GM12875 (cell line): ENCODE measurements at regions not wholly inside any gene's neighbourhood (a gene's known extent, or its start where the extent isn't known, plus 50 kb on each side); places are given as distances from the start of the nearest gene placed in this dataset.
"Not testable (repeated sequence)": the region's sequence is repeated elsewhere in the genome, so short reads cannot be mapped to it uniquely, and the experiment has no call there.

Experiments
- H3K4me3 ChIP-seq: one replicate; pipeline ENCODE4 v1.5.1; 2011; ENCODE audit warnings: low read depth, low read length, control low read depth
- TF ChIP-seq, protein P1 (sequence below): IDR thresholded peaks from 2 replicates; pipeline ENCODE4 v1.5.1; 2011; ENCODE audit warnings: low read depth, mild to moderate bottlenecking, control low read depth, inconsistent platforms, low read length, moderate library complexity, borderline replicate concordance; ENCODE audit not compliant: insufficient read depth

DNA sequence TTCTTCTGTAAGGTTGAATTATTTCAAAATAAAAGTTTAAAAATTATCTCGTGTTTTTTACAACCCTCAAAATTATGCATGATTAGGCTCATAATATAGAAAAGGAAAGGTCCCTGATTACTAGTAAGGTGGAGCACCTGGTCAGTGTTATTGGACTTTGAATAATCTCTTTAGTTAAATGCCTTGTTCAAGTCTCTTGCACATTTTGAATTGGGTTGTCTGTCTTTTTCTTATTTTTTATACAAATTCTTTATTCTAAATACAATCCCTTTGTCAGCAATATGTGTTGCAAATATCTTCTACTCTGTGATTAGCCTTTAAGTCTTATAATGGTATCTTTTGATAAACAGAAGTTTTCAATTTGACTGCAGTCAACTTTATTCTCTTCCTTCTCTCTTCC, 100.7 kb upstream of the TNFSF4 start:
- TF ChIP-seq, protein P1, sequence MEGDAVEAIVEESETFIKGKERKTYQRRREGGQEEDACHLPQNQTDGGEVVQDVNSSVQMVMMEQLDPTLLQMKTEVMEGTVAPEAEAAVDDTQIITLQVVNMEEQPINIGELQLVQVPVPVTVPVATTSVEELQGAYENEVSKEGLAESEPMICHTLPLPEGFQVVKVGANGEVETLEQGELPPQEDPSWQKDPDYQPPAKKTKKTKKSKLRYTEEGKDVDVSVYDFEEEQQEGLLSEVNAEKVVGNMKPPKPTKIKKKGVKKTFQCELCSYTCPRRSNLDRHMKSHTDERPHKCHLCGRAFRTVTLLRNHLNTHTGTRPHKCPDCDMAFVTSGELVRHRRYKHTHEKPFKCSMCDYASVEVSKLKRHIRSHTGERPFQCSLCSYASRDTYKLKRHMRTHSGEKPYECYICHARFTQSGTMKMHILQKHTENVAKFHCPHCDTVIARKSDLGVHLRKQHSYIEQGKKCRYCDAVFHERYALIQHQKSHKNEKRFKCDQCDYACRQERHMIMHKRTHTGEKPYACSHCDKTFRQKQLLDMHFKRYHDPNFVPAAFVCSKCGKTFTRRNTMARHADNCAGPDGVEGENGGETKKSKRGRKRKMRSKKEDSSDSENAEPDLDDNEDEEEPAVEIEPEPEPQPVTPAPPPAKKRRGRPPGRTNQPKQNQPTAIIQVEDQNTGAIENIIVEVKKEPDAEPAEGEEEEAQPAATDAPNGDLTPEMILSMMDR = no peak
- no peak overlapping the region for H3K4me3 ChIP-seq

DNA sequence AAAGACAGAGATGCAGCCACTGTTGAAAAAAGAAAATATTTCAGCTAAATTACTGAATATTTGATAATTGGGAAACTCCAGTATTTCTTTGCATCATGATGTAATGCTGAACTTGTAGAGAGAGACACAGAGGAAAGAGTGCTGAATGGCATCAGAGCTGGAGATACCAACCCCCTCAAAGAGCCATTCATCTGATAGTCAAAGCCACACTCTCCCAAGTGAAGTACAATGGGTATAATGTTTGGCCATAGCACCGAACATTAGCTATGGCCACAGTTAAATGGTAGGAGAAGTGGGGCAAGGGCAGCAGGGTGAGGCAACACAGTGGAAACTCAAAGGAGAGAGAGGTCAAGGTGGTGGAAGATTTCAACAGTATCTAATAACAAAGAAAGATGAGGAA, 107.5 kb upstream of the TNFSF4 start:
- TF ChIP-seq, protein P1 = no peak
- no peak overlapping the region for H3K4me3 ChIP-seq

DNA sequence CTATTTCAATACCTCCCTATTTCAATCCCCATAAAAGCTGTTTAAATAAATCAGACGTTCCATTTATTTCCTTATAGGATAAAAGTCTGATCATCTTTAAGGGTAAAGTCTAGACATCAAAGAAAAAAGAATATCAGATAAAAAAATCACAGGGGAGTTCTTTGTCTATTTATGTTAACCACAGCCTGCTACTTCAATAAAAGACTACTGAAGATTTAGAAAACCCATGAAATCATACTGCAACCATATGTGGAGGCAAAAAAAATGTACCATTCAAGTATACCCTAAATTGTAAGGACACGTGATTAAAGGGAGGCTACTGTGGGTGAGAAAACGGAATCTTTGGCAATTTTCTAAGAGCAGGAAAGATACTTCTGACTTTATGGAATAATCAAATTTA, 108.2 kb upstream of the TNFSF4 start:
- no peak overlapping the region for H3K4me3 ChIP-seq
- TF ChIP-seq, protein P1 = no peak

DNA sequence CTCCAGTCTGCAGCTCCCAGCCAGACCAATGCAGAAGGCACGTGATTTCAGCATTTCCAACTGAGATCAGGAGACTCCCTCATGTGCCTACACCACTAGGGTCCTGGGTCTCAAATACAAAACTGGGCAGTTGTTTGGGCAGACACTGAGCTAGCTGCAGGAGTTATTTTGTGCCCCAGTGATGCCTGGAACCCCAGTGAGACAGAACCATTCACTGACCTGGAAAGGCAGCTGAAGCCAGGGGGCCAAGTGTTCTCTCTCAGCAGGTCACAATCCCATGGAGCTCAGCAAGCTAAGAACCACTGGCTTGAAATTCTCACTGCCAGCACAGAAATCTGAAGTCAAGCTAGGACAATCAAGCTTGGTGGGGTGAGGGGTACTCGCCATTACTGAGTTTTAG, 111.7 kb upstream of the TNFSF4 start:
- TF ChIP-seq, protein P1 = no peak
- no peak overlapping the region for H3K4me3 ChIP-seq

DNA sequence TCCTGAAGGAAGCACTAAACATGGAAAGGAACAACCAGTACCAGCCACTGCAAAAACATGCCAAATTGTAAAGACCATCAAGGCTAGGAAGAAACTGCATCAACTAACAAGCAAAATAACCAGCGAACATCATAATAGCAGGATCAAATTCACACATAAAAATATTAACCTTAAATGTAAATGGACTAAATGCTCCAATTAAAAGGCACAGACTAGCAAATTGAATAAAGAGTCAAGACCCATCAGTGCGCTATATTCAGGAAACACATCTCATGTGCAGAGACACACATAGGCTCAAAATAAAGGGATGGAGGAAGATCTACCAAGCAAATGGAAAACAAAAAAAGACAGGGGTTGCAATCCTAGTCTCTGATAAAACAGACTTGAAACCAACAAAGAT, 117.2 kb upstream of the TNFSF4 start:
- H3K4me3 ChIP-seq = not testable (repeated sequence)

DNA sequence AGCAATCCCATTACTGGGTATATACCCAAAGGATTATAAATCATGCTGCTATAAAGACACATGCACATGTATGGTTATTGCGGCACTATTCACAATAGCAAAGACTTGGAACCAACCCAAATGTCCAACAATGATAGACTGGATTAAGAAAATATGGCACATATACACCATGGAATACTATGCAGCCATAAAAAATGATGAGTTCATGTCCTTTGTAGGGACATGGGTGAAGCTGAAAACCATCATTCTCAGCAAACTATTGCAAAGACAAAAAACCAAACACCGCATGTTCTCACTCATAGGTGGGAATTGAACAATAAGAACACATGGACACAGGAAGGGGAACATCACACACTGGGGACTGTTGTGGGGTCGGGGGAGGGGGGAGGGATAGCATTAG, 120.9 kb upstream of the TNFSF4 start:
- not testable (repeated sequence) for H3K4me3 ChIP-seq

DNA sequence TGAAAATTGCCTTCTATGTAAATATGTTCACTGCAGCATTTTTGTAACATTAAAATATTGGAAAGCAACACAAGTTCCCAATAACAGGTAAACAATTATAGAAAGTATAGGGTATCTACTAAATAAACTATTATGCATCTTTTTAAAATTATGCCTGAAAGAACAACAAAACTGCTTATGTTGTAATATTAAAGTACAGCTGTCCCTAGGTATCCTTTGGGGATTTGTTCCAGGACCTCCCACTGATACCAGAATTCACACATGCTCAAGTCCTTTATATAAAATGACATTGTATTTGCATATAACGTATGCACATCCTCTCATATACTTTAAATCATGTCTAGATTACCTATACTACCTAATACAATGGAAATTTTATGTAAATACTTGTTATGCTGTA, 121.8 kb upstream of the TNFSF4 start:
- no peak overlapping the region for H3K4me3 ChIP-seq
- TF ChIP-seq, protein P1 = no peak

DNA sequence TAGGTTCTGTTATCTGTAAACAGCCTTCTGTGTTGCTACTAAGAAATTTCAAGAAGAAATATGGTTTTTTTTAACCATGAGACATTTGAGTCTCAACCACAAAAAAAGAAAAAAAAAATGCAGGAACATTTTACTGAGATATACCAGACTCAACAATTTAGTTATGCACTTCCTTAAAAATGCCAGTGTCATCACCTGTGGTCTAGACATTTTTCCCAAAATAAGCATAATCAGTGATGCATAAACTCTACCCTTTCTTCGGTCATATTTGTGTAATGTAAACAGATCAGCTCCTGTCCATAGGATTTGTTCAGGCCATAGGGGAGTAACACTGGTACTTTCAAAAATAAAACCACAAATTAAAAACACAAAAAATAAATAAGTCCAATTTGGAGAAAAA, 122.6 kb upstream of the TNFSF4 start:
- TF ChIP-seq, protein P1 = no peak
- H3K4me3 ChIP-seq = no peak overlapping the region
